Colonic mucosa (tissue), 4 donors: ENCODE measurements at regions not wholly inside any gene's neighbourhood (a gene's known extent, or its start where the extent isn't known, plus 50 kb on each side); places are given as distances from the start of the nearest gene placed in this dataset.

ENCODE experiments used
- DNase-seq: peaks from one replicate; pipeline ENCODE4 v3.0.0-alpha.2; 2020
- H3K27ac ChIP-seq: fragments of 200-600 bp; one replicate; pipeline ENCODE4 v1.8.0; 2021
- H3K27me3 ChIP-seq: fragments of 200-600 bp; one replicate; pipeline ENCODE4 v1.8.0; 2021
- H3K36me3 ChIP-seq: fragments of 200-600 bp; one replicate; pipeline ENCODE4 v1.8.0; 2021
- H3K4me1 ChIP-seq: fragments of 200-600 bp; one replicate; pipeline ENCODE4 v1.8.0; 2021; ENCODE audit warnings: mild to moderate bottlenecking
- H3K4me3 ChIP-seq: fragments of 200-600 bp; one replicate; pipeline ENCODE4 v1.8.0; 2021
- H3K9ac ChIP-seq, 2 donors: one replicate each; pipeline ENCODE4 v1.7.0; 2013; ENCODE audit warnings: control low read depth in 2 of 2, low read depth in 2 of 2, low read length in 2 of 2
- H3K9me3 ChIP-seq: fragments of 200-600 bp; one replicate; pipeline ENCODE4 v1.8.0; 2021
- intact Hi-C: fragments of 100-400 bp; cut with DNase I; formaldehyde crosslinking; loops from one replicate; pipeline ENCODE4 v1.14.1; 2022
- TF ChIP-seq, protein P1 (sequence below): fragments of 200-600 bp; IDR thresholded peaks from one replicate; pipeline ENCODE4 v1.8.0; 2022; ENCODE audit warnings: antibody characterized with exemption, mild to moderate bottlenecking
- donor health status: healthy.
- donor health status: DM: no; HTN: no; CAD: no.
- donor health status: DM: no; HTN: no; CAD: no.

DNA sequence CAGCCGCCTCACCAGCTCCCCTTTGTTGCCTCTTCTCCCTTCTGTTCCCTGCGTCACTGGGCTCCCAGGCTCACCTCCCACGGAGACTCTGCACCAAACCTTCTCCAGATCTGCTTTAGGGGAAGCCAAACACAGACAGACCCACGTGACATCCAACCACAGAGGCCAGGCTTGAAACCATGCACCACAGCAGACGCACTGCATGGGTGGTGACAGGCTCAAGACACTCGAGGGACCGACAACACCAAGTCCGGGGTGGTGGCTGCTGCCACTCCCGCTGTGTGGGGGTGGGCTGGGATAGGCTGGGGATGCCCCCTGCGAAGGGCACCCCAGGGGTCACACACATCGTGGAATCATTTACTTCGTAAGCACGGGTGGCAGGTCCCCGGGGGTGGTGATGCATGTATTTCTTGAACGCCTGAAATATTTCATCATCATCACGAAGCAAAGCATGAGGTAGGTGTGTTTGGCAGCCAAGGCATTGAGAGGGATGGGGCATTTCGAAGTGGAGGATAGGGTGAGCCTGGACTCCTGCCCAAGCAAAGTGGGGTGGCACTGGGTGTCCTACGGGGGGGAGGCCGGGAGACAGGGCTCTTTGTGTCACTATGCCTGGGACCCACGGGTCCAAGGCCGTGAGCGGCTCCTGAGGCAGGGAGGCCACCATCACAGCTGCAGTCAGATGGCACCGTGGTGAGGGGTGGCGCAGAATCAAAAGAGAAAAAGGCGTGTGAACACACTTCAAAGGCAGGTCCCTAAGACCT is 66.8 kb upstream of the RFLNA start:
- Histone ChIP-seq H3K9ac (no peak overlapping the region), H3K27ac (no peak overlapping the region), H3K9me3 (no peaks in the 10 kb centered on the region), H3K4me3 (no peak overlapping the region), H3K36me3 (no peaks in the 10 kb centered on the region), H3K4me1 (peaks cover 3% of the 10 kb centered on the region), H3K27me3 (no peaks in the 10 kb centered on the region)
- intact Hi-C loops, result no loop called here
- TF ChIP-seq, protein P1, sequence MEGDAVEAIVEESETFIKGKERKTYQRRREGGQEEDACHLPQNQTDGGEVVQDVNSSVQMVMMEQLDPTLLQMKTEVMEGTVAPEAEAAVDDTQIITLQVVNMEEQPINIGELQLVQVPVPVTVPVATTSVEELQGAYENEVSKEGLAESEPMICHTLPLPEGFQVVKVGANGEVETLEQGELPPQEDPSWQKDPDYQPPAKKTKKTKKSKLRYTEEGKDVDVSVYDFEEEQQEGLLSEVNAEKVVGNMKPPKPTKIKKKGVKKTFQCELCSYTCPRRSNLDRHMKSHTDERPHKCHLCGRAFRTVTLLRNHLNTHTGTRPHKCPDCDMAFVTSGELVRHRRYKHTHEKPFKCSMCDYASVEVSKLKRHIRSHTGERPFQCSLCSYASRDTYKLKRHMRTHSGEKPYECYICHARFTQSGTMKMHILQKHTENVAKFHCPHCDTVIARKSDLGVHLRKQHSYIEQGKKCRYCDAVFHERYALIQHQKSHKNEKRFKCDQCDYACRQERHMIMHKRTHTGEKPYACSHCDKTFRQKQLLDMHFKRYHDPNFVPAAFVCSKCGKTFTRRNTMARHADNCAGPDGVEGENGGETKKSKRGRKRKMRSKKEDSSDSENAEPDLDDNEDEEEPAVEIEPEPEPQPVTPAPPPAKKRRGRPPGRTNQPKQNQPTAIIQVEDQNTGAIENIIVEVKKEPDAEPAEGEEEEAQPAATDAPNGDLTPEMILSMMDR, result no peak
- no peak for DNase-seq

DNA sequence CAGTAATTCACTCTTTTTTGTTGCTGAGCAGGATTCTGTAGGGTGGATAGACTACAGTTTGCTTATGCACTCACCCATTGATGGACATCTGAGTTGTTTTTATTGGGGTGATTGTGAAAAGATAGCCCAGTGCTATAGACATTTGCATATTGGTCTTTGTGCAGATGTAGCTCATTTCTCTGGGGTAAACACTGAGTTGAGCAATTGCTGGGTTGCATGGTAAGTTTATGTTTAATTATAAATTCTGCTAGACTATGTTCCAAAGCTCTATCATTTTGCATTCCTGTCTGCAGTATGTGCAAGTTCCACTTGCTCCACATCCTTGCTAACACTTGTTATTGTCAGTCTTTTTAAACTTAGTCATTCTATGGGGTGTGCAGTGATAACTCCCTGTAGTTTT is 65.4 kb upstream of the RFLNA start:
- H3K9ac ChIP-seq, result no peak overlapping the region
- H3K27me3 ChIP-seq, result no peaks in the 10 kb centered on the region
- H3K4me1 ChIP-seq, result peaks cover 3% of the 10 kb centered on the region
- H3K9me3 ChIP-seq, result no peaks in the 10 kb centered on the region
- intact Hi-C loops, result no loop called here
- no peaks in the 10 kb centered on the region for H3K36me3 ChIP-seq
- H3K27ac ChIP-seq, result no peak overlapping the region
- DNase-seq, result no peak
- no peak overlapping the region for H3K4me3 ChIP-seq
- TF ChIP-seq, protein P1, result no peak

DNA sequence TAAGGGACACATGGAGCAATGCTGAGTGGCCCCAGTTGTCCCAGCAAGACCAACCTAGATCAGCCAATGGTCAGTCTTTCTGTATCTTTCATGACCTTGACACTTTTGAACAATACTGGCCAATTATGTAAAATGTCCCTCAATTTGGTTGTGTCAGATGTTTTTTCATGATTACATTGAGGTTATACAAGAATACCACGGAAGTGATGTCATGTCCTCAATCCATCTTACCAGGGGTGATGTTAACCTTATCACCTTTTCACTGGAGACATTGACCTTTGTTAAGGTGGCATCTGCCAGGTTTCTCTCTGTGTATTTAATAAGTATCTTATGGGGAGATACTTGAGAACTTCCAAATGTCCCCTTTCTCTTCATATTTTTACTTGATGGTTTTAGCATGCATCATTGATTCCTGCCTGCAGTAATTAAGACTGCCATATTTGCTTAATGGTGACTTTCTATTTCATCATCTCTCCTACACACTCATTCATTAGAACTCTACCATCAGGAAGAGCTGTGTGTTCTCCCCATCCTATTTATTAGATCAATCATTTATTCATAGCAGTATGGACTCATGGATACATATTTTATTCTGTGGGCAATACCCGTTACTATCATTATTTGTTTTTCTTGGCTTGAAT is 64.7 kb upstream of the RFLNA start:
- no peaks in the 10 kb centered on the region for H3K36me3 ChIP-seq
- TF ChIP-seq, protein P1, result no peak
- H3K9me3 ChIP-seq, result no peaks in the 10 kb centered on the region
- intact Hi-C loops, result no loop called here
- no peak overlapping the region for H3K4me3 ChIP-seq
- no peaks in the 10 kb centered on the region for H3K27me3 ChIP-seq
- H3K27ac ChIP-seq, result no peak overlapping the region
- H3K9ac ChIP-seq, result no peak overlapping the region
- peaks cover 3% of the 10 kb centered on the region for H3K4me1 ChIP-seq
- DNase-seq, result no peak

DNA sequence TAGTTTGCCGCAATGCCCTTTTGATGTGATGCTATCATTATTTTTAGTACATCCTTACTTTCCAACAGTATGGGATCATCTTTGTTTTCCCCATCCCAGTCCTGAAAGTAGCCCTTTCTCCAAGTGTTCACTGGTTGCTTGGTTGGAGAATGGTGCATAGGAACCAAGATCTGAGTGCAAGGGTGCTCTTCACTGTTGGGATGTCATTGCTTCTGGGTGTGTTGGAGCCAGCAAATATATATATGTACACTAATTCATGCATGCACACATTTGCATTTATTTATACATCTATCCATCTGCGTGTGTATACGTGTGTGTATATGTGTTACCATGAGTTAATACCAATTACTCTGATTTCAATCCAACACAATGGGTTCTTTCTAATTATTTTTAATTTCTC is 64.1 kb upstream of the RFLNA start:
- Histone ChIP-seq H3K27me3 (no peaks in the 10 kb centered on the region), H3K9ac (no peak overlapping the region), H3K36me3 (no peaks in the 10 kb centered on the region), H3K4me3 (no peak overlapping the region), H3K9me3 (no peaks in the 10 kb centered on the region), H3K27ac (no peak overlapping the region), H3K4me1 (peaks cover 3% of the 10 kb centered on the region)
- TF ChIP-seq, protein P1, result no peak
- DNase-seq, result no peak
- intact Hi-C loops, result no loop called here

DNA sequence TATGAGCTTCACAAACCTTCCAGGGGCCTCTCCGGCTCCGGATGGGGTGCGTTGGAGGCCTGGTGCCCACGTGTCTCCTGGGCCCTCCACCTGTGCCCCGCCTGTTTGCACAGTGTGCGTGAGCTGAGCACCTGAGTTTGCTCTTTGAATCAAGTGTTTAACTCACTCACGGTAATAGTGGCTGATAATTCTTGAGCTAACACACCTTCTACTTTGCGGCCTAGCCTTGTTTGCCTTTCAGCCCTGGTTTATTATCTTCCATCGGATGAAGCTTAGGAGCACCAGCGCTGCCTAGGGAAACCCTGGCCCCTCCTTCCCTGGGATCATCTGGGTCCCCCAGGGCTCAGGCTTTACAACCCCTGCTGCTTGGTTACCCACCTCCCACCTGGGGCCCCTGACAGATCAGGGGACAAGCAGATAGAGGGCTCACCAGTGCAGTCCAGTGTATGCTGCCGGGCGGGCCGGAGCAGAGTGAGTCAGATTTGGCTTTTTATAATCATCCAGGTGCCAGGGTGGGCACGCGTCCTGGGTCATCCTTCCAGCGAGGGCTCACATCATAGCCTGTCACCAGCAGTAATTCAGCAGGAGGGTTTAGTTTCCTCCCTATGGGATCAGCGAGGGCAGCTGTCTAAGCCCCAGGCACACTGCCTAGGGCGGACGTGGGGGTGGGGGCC is 62.8 kb upstream of the RFLNA start:
- H3K4me1 ChIP-seq, result peaks cover 3% of the 10 kb centered on the region
- H3K9ac ChIP-seq, result peak overlapping the region in 1 of 2 donors; percentile 57
- no peaks in the 10 kb centered on the region for H3K27me3 ChIP-seq
- H3K27ac ChIP-seq, result peak overlapping the region; percentile 49
- intact Hi-C loops, result no loop called here
- TF ChIP-seq, protein P1, result no peak
- H3K36me3 ChIP-seq, result no peaks in the 10 kb centered on the region
- no peak overlapping the region for H3K4me3 ChIP-seq
- no peaks in the 10 kb centered on the region for H3K9me3 ChIP-seq
- DNase-seq, result peak; percentile 78
